ENCODE measurements at regions not wholly inside any gene's neighbourhood (a gene's known extent, or its start where the extent isn't known, plus 50 kb on each side); places are given as distances from the start of the nearest gene placed in this dataset.
"Not testable (repeated sequence)": the region's sequence is repeated elsewhere in the genome, so short reads cannot be mapped to it uniquely, and the experiment has no call there.

GRCh38 chr17:63019138-63019873, 53.3 kb downstream of the TANC2 start:
- no peak for DNase-seq

GRCh38 chr17:63022567-63022966, 56.5 kb downstream of the TANC2 start:
- no peak for DNase-seq

GRCh38 chr17:63023049-63023448, 57.0 kb downstream of the TANC2 start:
- no peak for DNase-seq

GRCh38 chr17:63024201-63024600, 58.2 kb downstream of the TANC2 start:
- no peak for DNase-seq

- DNase-seq: no peak
Measured at GRCh38 chr17:63024716-63025115, 58.7 kb downstream of the TANC2 start.

GRCh38 chr17:63025637-63026036, 59.6 kb downstream of the TANC2 start:
- DNase-seq: not testable (repeated sequence)

GRCh38 chr17:63029541-63029940, 63.5 kb downstream of the TANC2 start:
- DNase-seq: no peak

GRCh38 chr17:63032142-63032541, 66.1 kb downstream of the TANC2 start:
- DNase-seq: no peak

GRCh38 chr17:63033142-63033541, 67.1 kb downstream of the TANC2 start:
- DNase-seq: no peak

GRCh38 chr17:63035271-63035670, 69.2 kb downstream of the TANC2 start:
- no peak for DNase-seq

GRCh38 chr17:63035695-63036094, 69.7 kb downstream of the TANC2 start:
- no peak for DNase-seq

GRCh38 chr17:63039342-63039741, 73.3 kb downstream of the TANC2 start:
- no peak for DNase-seq

- no peak for DNase-seq
Measured at GRCh38 chr17:63039899-63040602, 74.0 kb downstream of the TANC2 start.

- no peak for DNase-seq
Measured at GRCh38 chr17:63040816-63041215, 74.8 kb downstream of the TANC2 start.

GRCh38 chr17:63041251-63041650, 75.2 kb downstream of the TANC2 start:
- no peak for DNase-seq

- DNase-seq: no peak
Measured at GRCh38 chr17:63041722-63042121, 75.7 kb downstream of the TANC2 start.

GRCh38 chr17:63042256-63042812, 76.3 kb downstream of the TANC2 start:
- no peak for DNase-seq

GRCh38 chr17:63057560-63057959, 91.5 kb downstream of the TANC2 start:
- DNase-seq: not testable (repeated sequence)

- DNase-seq: no peak
Measured at GRCh38 chr17:63066158-63066813, 100.3 kb downstream of the TANC2 start.

GRCh38 chr17:63069245-63069644, 103.2 kb downstream of the TANC2 start:
- DNase-seq: no peak

- no peak for DNase-seq
Measured at GRCh38 chr17:63070031-63070430, 104.0 kb downstream of the TANC2 start.

GRCh38 chr17:63071797-63072196, 105.8 kb downstream of the TANC2 start:
- DNase-seq: no peak

GRCh38 chr17:63075969-63076368, 109.9 kb downstream of the TANC2 start:
- DNase-seq: no peak

- no peak for DNase-seq
Measured at GRCh38 chr17:63078707-63079106, 112.7 kb downstream of the TANC2 start.
